CD14-positive monocyte (primary cell): ENCODE measurements at regions not wholly inside any gene's neighbourhood (a gene's known extent, or its start where the extent isn't known, plus 50 kb on each side); places are given as distances from the start of the nearest gene placed in this dataset.

Experiments used
- DNase-seq, 3 donors: peaks; one replicate each; pipeline ENCODE4 v3.0.0-alpha.2; 2011 to 2022
- H2AFZ ChIP-seq: 2 replicates; pipeline ENCODE4 v1.6.0; 2012; ENCODE audit warnings: mild to moderate bottlenecking, low read depth, low read length, inconsistent platforms; ENCODE audit not compliant: insufficient read depth, poor library complexity, severe bottlenecking
- H3K27ac ChIP-seq, 2 donors: 1 replicate in 1 of 2; 2 replicates in 1 of 2; pipeline ENCODE4 v1.5.1; 2012 to 2013; ENCODE audit warnings: low read length in 2 of 2, control low read depth in 1 of 2, inconsistent platforms in 1 of 2, low read depth in 1 of 2, mild to moderate bottlenecking in 1 of 2
- H3K27me3 ChIP-seq, 2 donors: one replicate each; pipeline versions ENCODE4 v1.6.0 to v1.6.1; 2011 to 2013; ENCODE audit warnings: low read length in 2 of 2; ENCODE audit not compliant: control insufficient read depth in 2 of 2, insufficient read depth in 2 of 2
- H3K36me3 ChIP-seq, 2 donors: replicated peaks in 1 of 2; 1 replicate in 1 of 2; 2 replicates in 1 of 2; pipeline versions ENCODE4 v1.5.1 to v1.6.1; 2012 to 2013; ENCODE audit warnings: low read length in 2 of 2, control low read depth in 1 of 2, inconsistent platforms in 1 of 2, mild to moderate bottlenecking in 1 of 2; ENCODE audit not compliant: insufficient read depth in 2 of 2, control insufficient read depth in 1 of 2
- H3K4me1 ChIP-seq, 2 donors: 1 replicate in 1 of 2; 2 replicates in 1 of 2; pipeline versions ENCODE4 v1.5.1 to v1.6.1; 2012 to 2013; ENCODE audit warnings: low read length in 2 of 2, control low read depth in 1 of 2, inconsistent platforms in 1 of 2, mild to moderate bottlenecking in 1 of 2, moderate library complexity in 1 of 2; ENCODE audit not compliant: insufficient read depth in 2 of 2, control insufficient read depth in 1 of 2
- H3K4me2 ChIP-seq: replicated peaks from 2 replicates; pipeline ENCODE3; 2012; ENCODE audit warnings: low read length, moderate library complexity, mild to moderate bottlenecking; ENCODE audit not compliant: poor library complexity, severe bottlenecking; ENCODE audit errors: extremely low read depth
- H3K4me3 ChIP-seq, 3 experiments: fragments of 200-600 bp in 1 of 3; sonication (generic) in 1 of 3; replicated peaks in 1 of 3; 1 replicate in 2 of 3; 2 replicates in 1 of 3; pipeline ENCODE4 v1.5.1; 2011 to 2013; ENCODE audit warnings: low read length in 3 of 3, mild to moderate bottlenecking in 3 of 3, control low read depth in 2 of 3, low read depth in 2 of 3, inconsistent platforms in 1 of 3, moderate library complexity in 1 of 3
- H3K79me2 ChIP-seq: 2 replicates; pipeline ENCODE4 v1.6.0; 2012; ENCODE audit warnings: mild to moderate bottlenecking, control low read depth, inconsistent platforms, low read length, moderate library complexity; ENCODE audit not compliant: insufficient read depth
- H3K9ac ChIP-seq: 2 replicates; pipeline ENCODE4 v1.6.0; 2017; ENCODE audit warnings: low read length, mild to moderate bottlenecking; ENCODE audit not compliant: insufficient read depth, poor library complexity, severe bottlenecking
- H3K9me3 ChIP-seq, 2 donors: replicated peaks in 1 of 2; 1 replicate in 1 of 2; 2 replicates in 1 of 2; pipeline versions ENCODE4 v1.5.1 to v1.6.1; 2012 to 2013; ENCODE audit warnings: low read length in 2 of 2, control low read depth in 1 of 2; ENCODE audit not compliant: control insufficient read depth in 1 of 2, insufficient read depth in 1 of 2
- H4K20me1 ChIP-seq: 2 replicates; pipeline ENCODE4 v1.6.0; 2012; ENCODE audit warnings: mild to moderate bottlenecking, low read length, control low read depth, moderate library complexity; ENCODE audit not compliant: insufficient read depth
- H3K27ac Mint-ChIP-seq, 7 donors: one replicate each; pipeline ENCODE4 v1.8.0; 2020; ENCODE audit warnings: mild to moderate bottlenecking in 7 of 7, mixed read lengths in 7 of 7, moderate library complexity in 6 of 7, inconsistent platforms in 2 of 7
- H3K27me3 Mint-ChIP-seq, 3 donors: one replicate each; pipeline ENCODE4 v1.8.0; 2021 to 2022; ENCODE audit warnings: low read depth in 3 of 3, mild to moderate bottlenecking in 3 of 3, mixed read lengths in 3 of 3, moderate library complexity in 3 of 3, inconsistent platforms in 1 of 3
- H3K36me3 Mint-ChIP-seq, 2 donors: one replicate each; pipeline ENCODE4 v1.8.0; 2020; ENCODE audit warnings: mixed read lengths in 2 of 2, inconsistent platforms in 1 of 2, mild to moderate bottlenecking in 1 of 2
- H3K4me1 Mint-ChIP-seq: one replicate; pipeline ENCODE4 v1.8.0; 2020; ENCODE audit warnings: mild to moderate bottlenecking, mixed read lengths
- H3K4me3 Mint-ChIP-seq, 2 donors: one replicate each; pipeline ENCODE4 v1.8.0; 2020; ENCODE audit warnings: mild to moderate bottlenecking in 2 of 2, mixed read lengths in 2 of 2, moderate library complexity in 1 of 2
- H3K9me3 Mint-ChIP-seq, 7 donors: one replicate each; pipeline ENCODE4 v1.8.0; 2020 to 2022; ENCODE audit warnings: mixed read lengths in 7 of 7, mild to moderate bottlenecking in 6 of 7, moderate library complexity in 6 of 7, inconsistent platforms in 2 of 7
- WGBS: methylation state at CpG from one replicate; pipeline ENCODE4 v1.1.5; 2013; ENCODE audit warnings: missing lambda C conversion rate; ENCODE audit not compliant: insufficient coverage; 5-methylcytosine and 5-hydroxymethylcytosine counted together
- intact Hi-C, 2 donors: fragments of 100-400 bp; cut with micrococcal nuclease; formaldehyde crosslinking; loops; one replicate each; pipeline versions ENCODE4 v1.15.0 to v1.15.1; 2023
- TF ChIP-seq, protein P1 (sequence below): fragments of 200-600 bp; IDR thresholded peaks from one replicate; pipeline ENCODE4 v1.8.0; 2022; ENCODE audit warnings: antibody characterized with exemption, mild to moderate bottlenecking

- Histone ChIP-seq H3K27me3 (no peaks in the 10 kb centered on the region), H3K4me2 (no peak overlapping the region), H3K9ac (no peak overlapping the region), H4K20me1 (no peaks in the 10 kb centered on the region), H3K4me1 (no peaks in the 10 kb centered on the region), H3K4me3 (no peak overlapping the region), H3K27ac (no peak overlapping the region), H3K79me2 (no peaks in the 10 kb centered on the region), H2AFZ (no peak overlapping the region), H3K36me3 (no peaks in the 10 kb centered on the region), H3K9me3 (no peaks in the 10 kb centered on the region)
- Mint-ChIP-seq H3K36me3 (no peaks in the 10 kb centered on the region), H3K9me3 (no peaks in the 10 kb centered on the region), H3K27ac (no peak overlapping the region), H3K27me3 (peaks cover 6 to 9% (median 7%) of the 10 kb centered on the region in 3 donors), H3K4me3 (no peak overlapping the region), H3K4me1 (peaks cover 3% of the 10 kb centered on the region)
- TF ChIP-seq, protein P1, sequence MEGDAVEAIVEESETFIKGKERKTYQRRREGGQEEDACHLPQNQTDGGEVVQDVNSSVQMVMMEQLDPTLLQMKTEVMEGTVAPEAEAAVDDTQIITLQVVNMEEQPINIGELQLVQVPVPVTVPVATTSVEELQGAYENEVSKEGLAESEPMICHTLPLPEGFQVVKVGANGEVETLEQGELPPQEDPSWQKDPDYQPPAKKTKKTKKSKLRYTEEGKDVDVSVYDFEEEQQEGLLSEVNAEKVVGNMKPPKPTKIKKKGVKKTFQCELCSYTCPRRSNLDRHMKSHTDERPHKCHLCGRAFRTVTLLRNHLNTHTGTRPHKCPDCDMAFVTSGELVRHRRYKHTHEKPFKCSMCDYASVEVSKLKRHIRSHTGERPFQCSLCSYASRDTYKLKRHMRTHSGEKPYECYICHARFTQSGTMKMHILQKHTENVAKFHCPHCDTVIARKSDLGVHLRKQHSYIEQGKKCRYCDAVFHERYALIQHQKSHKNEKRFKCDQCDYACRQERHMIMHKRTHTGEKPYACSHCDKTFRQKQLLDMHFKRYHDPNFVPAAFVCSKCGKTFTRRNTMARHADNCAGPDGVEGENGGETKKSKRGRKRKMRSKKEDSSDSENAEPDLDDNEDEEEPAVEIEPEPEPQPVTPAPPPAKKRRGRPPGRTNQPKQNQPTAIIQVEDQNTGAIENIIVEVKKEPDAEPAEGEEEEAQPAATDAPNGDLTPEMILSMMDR: peak; percentile 96
- DNase-seq: peak; percentile 15 to 61 (median 60)
- WGBS: 38% methylated on average over 16 of the region's 23 CpGs
- intact Hi-C loops: loop anchor here in 1 of 2 donors (5.0 kb wide), 1 partner anchor 113 kb away; no protein-coding TSS in a partner anchor
Measured at GRCh38 chr2:205885492-205886099, 200.4 kb downstream of the INO80D start.

DNA sequence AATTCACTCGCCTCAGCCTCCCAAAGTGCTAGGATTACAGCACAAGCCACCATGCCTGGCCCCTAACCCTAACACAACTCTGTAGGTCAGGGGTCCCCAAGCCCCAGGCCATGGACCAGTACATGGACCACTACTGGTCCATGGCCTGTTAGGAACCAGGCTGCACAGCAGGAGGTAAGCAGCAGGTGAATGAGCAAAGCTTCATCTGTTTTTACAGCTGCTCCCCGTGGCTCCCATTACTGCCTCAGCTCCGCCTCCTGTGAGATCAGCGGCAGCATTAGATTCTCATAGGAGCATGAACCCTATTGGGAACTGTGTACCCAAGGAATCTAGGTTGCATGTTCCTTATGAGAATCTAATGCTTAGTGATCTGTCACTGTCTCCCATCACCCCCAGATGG lies 201.7 kb downstream of the NRP2 start:
- H3K27ac Mint-ChIP-seq: no peak overlapping the region

More for the DNA sequence above, 201.7 kb downstream of the NRP2 start:
- Histone ChIP-seq H2AFZ (no peak overlapping the region), H3K9me3 (no peaks in the 10 kb centered on the region), H3K27ac (no peak overlapping the region), H4K20me1 (no peaks in the 10 kb centered on the region), H3K4me2 (no peak overlapping the region), H3K79me2 (no peaks in the 10 kb centered on the region), H3K4me1 (no peaks in the 10 kb centered on the region), H3K27me3 (no peaks in the 10 kb centered on the region), H3K36me3 (no peaks in the 10 kb centered on the region), H3K4me3 (no peak overlapping the region), H3K9ac (no peak overlapping the region)
- no peak for DNase-seq
- no peaks in the 10 kb centered on the region for H3K36me3 Mint-ChIP-seq
- peaks cover 8 to 14% (median 8%) of the 10 kb centered on the region in 3 donors for H3K27me3 Mint-ChIP-seq
- TF ChIP-seq, protein P1: no peak
- peaks cover 3% of the 10 kb centered on the region for H3K4me1 Mint-ChIP-seq
- WGBS: 90% methylated on average over 3 of the region's 4 CpGs
- H3K4me3 Mint-ChIP-seq: no peak overlapping the region
- H3K9me3 Mint-ChIP-seq: no peaks in the 10 kb centered on the region
- intact Hi-C loops: no loop called here
